Lung microvascular endothelial cell (primary cell): ENCODE measurements at regions not wholly inside any gene's neighbourhood (a gene's known extent, or its start where the extent isn't known, plus 50 kb on each side); places are given as distances from the start of the nearest gene placed in this dataset.
"Not testable (repeated sequence)": the region's sequence is repeated elsewhere in the genome, so short reads cannot be mapped to it uniquely, and the experiment has no call there.

Source experiments
- DNase-seq, 2 donors: peaks; one replicate each; pipeline versions ENCODE4 v3.0.0 to v3.0.0-alpha.2; 2010; ENCODE audit warnings: low read depth in 2 of 2

DNA sequence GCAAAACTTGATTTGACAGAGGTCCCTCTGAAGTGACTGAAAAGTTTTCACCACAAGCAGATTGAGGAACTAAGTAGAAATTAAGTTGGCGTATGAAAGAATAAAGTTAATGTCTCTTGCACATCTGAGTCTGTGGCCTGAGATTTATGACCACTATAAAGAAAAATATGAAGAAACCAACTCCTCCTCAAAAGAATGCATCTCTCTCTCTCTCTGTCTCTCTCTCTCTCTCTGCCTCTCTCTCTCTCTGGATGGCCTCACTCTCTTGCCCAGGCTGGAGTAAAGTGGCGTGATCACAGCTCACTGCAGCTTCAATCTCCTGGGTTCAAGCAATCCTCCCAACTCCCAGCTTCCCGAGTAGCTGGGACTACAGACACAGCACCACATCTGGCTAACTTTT, 55.2 kb downstream of the RPL22L1 start:
- DNase-seq, result no peak

DNA sequence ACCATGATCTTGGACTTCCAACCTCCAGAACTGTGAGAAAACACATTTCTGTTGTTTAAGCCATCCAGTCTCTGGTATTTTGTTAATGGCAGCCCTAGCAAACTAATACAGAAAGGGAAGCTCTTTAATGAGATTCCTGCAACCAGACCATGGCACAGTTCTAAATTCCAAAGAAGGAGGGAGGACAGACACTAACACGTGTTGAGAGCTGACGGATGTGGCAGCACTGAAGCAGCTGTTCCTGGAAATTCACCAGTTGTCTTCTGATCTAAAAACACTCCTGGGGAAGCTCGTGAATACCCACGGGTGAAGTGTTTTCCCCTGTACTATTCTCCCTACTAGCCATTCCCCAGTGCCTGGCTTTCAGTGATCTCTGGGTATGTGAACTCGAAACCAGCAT, 56.7 kb downstream of the RPL22L1 start:
- no peak for DNase-seq

DNA sequence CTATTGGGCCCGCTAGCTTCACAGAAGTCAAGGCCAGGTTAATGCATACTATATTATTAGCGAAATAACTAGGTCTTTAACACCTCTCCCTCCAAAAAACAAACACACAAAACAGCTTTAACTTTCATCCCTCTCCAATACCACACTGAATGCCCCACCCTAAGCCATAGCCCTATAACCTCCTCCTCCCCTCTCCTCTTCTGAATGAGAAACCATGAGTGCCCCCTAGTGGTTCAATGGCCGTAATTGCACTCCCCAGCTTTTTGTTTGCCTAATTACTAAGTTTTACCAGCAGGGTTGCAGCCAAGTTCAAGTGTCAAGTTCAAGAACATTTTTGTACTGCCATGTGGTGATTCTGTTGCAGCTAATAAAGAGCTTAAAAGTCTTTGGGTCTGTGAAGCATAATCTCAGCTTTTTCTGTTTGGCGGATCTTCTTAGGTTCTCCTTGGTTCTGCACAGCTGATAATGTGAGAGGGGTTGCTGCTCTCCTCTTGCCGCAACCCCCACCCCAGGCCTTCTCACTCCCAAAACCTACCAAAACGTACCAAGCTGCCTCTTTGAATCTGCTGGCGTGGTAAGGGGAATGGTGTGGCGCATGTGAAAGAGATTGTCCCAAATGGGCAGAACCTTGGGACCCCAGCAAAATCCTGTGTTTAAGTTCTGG, 57.9 kb downstream of the RPL22L1 start:
- DNase-seq, result peak; percentile 78 to 90

DNA sequence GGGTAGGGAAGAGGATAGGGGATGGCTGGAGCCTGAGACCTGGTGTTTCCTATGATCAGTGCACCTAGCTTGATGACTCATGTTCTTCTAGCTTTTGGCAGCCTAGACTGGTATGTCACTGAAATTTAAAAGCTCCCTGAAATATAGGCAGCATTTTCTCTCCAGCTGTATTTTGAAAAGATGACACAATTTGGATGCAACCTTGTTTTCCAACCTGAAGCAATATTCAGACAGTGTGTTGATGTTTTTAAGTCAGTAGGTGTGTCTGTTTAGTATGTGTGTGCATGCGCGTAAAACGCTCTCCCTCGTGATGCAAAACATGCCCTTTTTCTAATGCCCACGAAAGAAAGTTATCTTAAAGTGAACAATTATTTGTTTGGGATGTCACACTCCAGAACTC, 58.5 kb downstream of the RPL22L1 start:
- peak; percentile 67 to 70 for DNase-seq

DNA sequence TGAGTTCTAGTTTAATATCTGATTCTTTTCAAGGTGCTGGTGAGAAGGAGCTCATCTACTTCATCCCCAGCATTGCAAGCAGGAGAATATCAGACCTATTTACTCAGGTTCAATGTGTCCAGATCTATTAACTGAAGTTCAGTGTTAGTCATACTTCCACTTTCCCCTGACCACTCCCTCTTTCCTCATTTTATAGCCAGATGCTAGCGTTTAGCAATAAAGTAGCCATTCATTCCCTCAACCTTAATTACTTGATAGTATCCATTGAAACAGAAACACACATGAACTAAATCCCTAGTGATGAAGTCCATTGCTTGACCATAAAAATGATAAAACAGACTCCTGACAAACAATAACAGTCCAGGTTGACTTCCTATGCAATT, 60.0 kb downstream of the RPL22L1 start:
- peak; percentile 55 to 66 for DNase-seq

DNA sequence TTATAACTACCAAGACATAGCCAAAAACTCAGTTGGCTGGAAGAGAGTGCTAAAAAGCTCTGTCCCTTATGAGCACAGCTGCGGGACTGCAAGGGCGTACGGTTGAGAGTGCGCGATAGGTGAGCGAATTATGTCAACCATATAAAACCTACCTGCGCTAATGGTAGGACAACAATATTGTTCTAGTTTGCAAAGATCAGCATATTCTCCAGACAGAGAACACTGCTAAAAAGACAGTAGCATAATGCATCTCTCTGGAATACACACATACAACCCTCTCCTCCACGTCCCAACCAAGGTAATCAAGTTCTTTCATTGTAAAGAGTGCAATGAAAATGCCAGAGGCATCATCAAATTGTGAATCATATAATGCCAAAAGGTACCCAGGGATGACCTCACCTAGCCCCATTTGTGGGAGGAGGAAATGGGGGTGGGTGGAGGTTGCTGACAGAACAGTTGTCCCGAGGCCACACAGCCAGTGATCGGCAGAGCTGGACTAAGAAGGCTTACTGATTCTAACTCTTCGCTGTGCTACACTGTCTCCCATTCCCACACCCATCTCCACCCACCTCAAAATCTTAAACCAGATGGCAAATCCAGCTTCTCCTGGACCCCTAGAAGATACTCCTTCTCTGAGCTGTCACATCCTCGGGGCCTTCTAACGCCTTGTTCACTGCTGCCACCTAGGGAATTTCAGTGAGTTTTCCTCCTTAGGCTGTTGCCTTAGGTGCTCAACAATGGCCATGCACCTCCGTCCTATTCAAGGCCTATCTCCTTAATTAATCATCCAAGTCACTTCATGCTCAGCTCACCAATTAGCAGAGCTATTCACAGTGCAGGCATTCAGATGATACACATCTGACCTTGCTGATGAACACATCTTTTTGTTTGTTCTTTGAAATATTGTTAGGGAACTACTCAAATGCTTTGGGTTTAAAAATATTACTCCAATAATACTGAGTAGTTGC, 60.7 kb downstream of the RPL22L1 start:
- peak; percentile 69 to 85 for DNase-seq

DNA sequence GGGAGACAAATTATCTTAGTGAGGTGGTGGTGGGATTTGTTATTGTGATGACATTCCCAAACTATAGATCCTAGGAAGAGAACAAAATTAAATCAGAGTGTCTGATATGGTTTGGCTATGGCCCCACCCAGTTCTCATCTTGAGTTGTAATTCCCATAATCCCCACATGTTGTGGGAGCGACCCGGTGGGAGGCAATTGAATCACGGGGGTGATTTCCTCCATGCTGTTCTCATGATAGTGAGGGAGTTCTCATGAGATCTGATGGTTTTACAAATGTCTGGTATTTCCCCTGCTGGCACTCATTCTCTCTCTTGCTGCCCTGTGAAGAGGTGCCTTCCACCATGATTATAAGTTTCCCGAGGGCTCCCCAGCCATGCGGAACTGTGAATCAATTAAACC, 62.0 kb downstream of the RPL22L1 start:
- DNase-seq, result peak; percentile 15 to 60

DNA sequence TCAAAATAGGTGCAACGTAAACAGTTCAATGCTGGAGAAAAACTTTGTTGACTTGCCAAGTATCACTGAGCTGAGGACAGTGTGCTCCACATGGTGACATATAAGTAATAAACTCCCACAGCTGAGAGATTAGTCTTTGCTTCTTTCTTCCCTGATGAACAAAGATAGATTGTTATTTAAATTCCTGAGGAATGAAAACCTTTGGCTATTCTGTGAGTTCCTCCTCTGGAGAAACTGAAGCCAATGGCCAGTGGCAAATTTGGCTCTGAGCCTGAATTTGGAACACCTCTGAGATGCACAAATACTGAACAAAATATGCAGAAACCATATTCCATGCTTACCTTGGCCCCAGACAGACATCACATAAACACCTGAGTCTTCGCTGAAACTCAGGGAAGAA, 63.3 kb downstream of the RPL22L1 start:
- DNase-seq, result no peak

DNA sequence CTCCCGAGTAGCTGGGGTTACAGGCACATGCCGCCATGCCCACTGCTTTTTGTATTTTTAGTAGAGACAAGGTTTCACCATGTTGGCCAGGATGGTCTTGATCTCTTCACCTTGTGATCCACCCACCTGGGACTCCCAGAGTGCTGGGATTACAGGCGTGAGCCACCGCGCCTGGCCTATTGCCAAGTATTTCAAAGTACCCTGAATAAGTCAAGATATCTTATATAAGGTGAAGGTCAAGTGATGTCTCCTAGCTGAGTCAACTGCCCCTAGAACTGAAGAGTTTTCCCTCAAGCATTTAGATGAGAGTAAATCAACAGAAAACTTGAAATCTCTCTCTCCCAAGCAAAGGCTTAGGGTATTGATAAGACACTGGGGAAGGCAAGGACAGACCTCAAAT, 63.9 kb downstream of the RPL22L1 start:
- DNase-seq, result no peak

DNA sequence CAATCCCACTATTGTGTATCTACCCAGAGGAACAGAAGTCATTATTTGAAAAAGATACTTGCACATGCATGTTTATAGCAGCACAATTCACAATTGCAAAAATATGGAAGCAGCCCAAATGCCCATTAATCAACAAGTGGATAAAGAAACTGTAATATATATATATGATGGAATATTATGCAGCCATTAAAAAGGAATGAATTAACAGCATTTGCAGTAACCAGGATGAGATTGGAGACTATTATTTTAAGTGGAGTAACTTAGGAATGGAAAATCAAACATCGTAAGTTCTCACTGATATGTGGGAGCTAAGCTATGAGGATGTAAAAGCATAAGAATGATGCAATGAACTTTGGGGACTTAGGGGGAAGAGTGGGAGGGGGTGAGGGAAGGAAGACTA, 64.7 kb downstream of the RPL22L1 start:
- DNase-seq, result not testable (repeated sequence)

DNA sequence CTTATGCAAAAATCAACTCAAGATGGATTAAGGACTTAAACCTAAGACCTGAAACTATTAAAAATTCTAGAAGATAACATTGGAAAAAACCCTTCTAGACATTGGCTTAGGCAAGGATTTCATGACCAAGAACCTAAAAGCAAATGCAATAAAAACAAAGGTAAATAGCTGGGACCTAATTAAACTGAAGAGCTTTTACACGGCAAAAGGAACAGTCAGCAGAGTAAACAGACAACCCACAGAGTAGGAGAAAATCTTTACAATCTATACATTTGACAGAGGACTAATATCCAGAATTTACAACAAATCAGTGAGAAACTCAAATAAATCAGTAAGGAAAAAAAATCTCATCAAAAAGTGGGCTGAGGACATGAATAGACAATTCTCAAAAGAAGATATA, 65.4 kb downstream of the RPL22L1 start:
- DNase-seq, result not testable (repeated sequence)

DNA sequence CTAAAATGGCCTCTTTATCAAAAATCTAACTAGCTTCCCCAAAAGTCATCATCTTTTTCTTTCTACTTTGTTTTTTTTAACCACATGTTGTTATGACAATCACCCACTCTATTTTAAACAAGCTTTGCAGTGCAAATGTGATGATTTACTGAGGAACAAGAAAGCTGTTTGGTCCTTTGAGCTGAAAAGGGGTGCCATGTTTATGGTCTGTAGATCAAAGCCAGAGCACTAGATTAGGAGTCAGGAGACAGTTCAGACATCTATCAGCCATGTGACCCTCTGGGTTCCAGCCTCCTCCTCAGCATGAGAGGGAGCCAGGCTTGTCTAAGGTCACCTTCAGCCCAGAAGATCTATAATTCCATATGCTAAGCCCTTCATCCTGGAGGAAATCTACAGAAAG, 65.9 kb downstream of the RPL22L1 start:
- DNase-seq, result no peak

DNA sequence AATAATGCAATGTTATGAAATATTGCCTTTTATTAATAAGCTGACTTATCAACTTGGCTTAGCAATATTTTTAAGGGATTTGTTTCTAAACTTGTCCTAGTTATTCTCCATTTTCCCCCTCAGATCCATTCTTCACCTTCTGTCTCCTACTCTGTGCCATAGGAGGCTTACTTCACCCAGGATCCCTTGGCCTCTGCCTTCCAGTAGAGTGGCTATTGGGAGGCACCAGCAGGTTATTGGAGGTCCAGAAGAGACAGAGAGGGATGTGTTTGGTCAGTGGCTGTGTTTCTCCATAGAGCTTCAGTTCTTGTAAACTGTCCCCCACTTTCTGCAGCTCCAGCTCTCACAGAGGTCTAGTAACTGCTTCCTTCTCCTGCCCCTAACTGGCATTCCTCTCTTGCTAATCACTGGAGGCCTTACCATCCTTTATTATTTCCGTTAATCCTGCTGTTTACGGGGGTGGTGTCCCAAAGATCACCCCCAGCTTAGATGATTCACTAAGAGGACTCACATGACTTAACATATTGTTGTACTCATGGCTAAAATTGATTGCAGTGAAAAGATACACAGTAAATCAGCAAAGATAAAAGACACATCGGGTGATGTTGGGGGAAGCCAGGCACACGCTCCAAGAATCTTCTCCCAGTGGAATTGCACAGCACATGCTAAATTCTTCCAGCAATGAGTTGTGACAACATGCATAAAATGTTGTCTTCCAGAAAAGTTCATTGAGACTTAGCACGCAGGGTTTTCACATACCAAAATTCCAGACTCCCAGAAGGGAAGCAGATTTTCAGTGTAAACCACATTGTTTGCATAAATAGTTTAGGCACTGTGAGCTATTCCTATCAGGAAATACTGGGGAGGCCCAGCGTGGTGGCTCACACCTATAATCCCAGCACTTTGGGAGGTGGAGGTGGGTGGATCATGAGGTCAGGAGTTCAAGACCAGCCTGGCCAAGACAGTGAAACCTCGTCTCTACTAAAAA, 67.5 kb downstream of the RPL22L1 start:
- DNase-seq, result peak; percentile 68 to 90

DNA sequence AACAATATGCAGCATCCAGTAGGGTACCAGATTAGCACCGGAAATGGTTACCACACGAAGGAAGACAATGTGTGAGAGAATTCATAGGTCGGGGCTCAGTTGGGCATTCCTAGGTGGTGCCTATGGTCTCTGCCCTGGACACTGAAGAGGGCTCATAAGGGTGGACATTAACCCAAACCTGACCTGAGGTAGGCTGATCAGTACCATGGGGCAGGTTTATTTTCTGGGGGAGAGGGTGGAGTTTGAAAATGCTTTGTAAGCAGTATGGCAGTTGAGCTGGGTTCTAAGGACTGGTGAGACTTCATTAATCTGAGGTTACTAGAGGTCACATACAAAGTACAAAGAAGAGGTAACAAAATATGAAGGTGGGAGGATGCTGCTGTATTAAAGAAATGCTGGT, 68.4 kb downstream of the RPL22L1 start:
- no peak for DNase-seq

DNA sequence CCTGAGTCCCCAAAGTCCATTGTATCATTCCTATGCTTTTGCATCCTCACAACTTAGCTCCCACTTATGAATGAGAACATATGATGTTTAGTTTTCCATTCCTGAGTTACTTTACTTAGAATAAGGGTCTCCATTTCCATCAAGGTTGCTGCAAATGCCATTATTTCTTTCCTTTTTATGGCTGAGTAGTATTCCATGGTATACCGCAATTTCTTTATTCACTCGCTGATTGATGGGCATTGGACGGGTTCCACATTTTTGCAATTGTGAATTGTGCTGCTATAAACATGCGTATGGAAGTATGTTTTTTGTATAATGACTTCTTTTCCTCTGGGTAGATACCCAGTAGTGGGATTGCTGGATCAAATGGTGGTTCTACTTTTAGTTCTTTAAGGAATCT, 69.7 kb downstream of the RPL22L1 start:
- not testable (repeated sequence) for DNase-seq

DNA sequence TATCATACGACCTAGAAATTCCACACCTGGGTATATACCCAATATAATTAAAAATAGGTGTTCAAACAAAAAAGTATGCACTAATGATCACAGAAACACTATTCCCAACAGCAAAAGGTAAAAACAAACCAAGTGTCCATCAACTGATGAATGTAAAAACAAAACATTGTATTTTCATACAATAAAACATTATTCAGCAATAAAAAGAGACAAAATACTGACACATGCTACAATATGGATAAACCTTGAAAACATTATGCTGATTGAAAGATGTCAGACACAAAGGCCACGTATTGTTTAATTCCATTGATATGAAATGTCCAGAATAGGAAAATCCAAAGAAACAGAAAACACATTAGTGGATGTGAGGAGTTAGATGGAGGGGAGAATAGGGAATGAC, 71.0 kb downstream of the RPL22L1 start:
- no peak for DNase-seq

DNA sequence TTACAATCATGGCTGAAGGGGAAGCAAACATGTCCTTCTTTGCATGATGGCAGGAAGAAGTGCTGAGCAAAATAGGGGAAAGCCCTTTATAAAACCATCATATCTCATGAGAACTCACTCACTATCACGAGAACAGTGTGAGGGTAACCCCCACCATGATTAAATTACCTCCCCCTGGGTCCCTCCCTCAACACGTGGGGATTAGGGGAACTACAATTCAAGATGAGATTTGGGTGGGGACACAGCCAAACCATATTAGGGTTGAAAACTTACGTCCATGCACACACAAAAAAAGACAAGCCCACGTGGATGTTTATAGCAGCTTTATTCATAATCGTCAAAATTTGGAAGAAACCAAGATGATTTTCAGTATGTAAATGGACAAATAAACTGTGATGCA, 72.3 kb downstream of the RPL22L1 start:
- DNase-seq, result no peak

DNA sequence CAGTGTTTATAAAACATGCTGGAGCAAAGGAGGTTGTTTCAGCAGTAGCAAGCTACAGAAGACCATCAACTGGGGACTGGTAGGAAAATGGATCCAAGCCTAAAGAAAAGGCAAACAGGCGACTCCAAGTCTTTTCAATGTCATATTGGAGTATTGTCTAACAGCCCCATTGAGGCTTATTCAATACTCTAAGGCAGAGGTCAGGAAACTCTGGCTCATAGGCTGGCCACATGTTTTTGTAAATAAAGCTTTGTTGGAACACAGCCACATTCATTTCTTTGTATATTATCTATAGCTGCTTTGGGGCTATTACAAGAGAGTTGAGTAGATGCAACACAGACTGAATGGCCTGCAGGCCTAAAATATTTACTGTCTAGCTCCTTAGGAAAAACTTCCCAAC, 77.5 kb downstream of the RPL22L1 start:
- DNase-seq, result peak; percentile 25 to 27

DNA sequence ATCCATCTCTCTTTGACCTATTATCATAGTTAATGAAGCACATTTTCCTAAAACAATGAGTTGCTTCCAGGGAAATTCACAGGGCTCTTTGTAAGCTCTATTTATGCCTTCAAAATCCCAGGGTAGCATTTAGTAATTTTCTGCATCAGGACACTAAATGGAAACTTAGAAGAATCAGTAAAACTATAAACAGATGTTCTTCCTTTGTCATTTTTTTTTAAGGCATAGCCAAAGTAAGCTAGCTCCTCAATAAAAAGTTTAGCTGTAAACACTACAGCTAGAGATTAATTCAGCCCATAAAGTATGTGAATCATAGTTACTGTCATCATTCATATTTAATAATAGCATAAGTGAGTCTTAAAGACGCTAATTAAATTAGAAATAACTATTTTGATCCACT, 79.3 kb downstream of the RPL22L1 start:
- DNase-seq, result no peak

DNA sequence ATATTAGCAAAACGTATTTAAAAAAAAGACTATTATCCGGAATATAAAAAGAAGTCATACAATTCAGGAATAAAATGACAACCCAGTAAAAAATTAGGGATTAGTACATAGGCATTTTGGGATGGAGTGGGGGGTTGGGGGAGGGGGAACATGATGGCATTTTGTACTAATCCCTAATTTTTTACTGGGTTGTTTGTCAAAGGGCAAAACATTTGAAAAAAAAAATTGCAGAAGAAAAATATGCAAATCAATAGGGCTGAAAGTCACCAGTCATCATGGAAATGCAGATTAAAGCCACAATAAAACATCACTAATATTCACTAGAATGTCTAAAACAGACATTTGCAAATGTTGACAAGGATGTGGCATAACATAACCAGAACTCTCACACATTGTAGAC, 82.5 kb downstream of the RPL22L1 start:
- DNase-seq, result no peak

DNA sequence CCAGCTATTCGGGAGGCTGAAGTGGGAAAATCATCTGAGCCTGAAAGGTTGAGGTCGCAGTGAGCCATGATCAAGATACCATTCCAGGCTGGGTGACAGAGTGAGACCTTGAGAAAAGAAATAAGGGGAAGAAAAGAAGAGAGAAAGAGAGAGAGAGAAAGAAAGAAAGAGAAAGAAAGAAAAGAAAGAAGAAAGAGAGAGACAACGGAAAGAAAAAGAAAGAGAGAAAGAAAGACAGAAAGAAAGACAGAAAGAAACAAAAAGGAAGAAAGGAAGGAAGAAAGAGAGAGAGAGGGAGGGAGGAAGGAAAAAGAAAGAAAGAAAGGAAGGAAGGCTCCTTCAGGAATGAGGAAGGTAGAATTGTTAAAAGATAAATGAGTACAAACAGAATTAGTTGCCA, 84.5 kb downstream of the RPL22L1 start:
- DNase-seq, result no peak

DNA sequence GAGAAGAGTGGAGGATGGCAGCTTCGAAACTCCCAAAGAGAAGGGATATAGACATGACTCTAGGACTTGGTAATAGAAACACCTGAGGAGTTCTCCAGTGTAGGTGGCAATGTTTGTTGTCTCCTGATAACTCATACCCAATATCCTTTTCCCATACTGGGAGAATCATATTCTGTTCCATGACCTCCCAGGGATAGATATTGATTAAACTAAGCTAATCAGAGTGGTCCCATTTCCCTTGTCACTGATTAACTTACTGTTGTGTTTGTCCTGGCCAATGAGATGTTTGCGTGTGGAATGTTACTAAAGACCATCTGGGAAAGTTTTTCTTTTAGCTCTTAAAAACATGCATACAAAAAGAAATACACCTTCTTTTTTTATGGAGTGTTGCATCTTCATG, 85.6 kb downstream of the RPL22L1 start:
- DNase-seq, result no peak
